Adrenal gland (tissue), 5 donors: ENCODE measurements at regions not wholly inside any gene's neighbourhood (a gene's known extent, or its start where the extent isn't known, plus 50 kb on each side); places are given as distances from the start of the nearest gene placed in this dataset.

Experiments used
- POLR2A ChIP-seq, 2 donors: fragments of 450-650 bp; IDR thresholded peaks; one replicate each; pipeline ENCODE4 v1.6.1; 2017; ENCODE audit warnings: antibody characterized with exemption in 2 of 2, mild to moderate bottlenecking in 2 of 2, moderate library complexity in 1 of 2
- TF ChIP-seq, protein P1 (sequence below), 6 experiments: fragments of 450-650 bp in 4 of 6; fragments of 200-600 bp in 2 of 6; sonication (generic) in 1 of 6; IDR thresholded peaks; 1 replicate in 5 of 6; 2 replicates in 1 of 6; pipeline versions ENCODE4 v1.5.1 to v1.8.0; 2016 to 2021; ENCODE audit warnings: antibody characterized with exemption in 6 of 6, mild to moderate bottlenecking in 2 of 6, moderate library complexity in 1 of 6
- donor health status: DM: no; HTN: no; CAD: no.

GRCh38 chr10:128958834-128959690 lies 508.0 kb upstream of the MGMT start:
- TF ChIP-seq, protein P1, sequence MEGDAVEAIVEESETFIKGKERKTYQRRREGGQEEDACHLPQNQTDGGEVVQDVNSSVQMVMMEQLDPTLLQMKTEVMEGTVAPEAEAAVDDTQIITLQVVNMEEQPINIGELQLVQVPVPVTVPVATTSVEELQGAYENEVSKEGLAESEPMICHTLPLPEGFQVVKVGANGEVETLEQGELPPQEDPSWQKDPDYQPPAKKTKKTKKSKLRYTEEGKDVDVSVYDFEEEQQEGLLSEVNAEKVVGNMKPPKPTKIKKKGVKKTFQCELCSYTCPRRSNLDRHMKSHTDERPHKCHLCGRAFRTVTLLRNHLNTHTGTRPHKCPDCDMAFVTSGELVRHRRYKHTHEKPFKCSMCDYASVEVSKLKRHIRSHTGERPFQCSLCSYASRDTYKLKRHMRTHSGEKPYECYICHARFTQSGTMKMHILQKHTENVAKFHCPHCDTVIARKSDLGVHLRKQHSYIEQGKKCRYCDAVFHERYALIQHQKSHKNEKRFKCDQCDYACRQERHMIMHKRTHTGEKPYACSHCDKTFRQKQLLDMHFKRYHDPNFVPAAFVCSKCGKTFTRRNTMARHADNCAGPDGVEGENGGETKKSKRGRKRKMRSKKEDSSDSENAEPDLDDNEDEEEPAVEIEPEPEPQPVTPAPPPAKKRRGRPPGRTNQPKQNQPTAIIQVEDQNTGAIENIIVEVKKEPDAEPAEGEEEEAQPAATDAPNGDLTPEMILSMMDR (IDR thresholded peaks at IDR 0.05) = no peak
- no peak for TF ChIP-seq POLR2A (IDR thresholded peaks at IDR 0.05)
